HG03108 (cell line): ENCODE measurements at regions not wholly inside any gene's neighbourhood (a gene's known extent, or its start where the extent isn't known, plus 50 kb on each side); places are given as distances from the start of the nearest gene placed in this dataset.
"Not testable (repeated sequence)": the region's sequence is repeated elsewhere in the genome, so short reads cannot be mapped to it uniquely, and the experiment has no call there.

ENCODE experiments used
- ATAC-seq: cut with Tn5 transposase; IDR thresholded peaks from one replicate; pipeline ENCODE4 v1.9.1; 2021; ENCODE audit warnings: moderate library complexity; ENCODE audit not compliant: unreplicated experiment

DNA sequence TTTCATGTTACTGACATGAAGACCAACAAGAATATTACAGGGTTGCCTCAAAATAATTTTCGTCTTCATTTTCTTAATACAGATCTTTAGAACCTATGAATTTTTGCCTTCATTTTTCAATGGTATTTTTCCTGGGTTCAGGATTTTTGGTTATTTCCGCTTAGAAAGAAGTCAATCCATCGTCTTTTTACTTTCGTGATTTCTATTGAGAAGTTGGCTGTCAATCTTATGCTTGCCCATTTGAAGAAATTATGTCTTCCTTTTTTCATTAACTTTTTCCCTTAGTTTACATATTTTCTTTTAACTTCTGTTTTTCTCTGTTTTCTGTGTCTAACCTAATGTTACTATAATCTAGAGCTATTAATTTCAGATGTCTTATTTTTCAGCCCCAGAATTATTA lies 868.9 kb upstream of the SLC10A2 start:
- no peak for ATAC-seq

- ATAC-seq = no peak
These were observed 865.7 kb upstream of the SLC10A2 start for GRCh38 chr13:103931885-103932284.

- no peak for ATAC-seq
These were observed 865.2 kb upstream of the SLC10A2 start for GRCh38 chr13:103931331-103931845.

GRCh38 chr13:103926118-103926517 lies 859.9 kb upstream of the SLC10A2 start:
- no peak for ATAC-seq

GRCh38 chr13:103908911-103909310 lies 842.7 kb upstream of the SLC10A2 start:
- no peak for ATAC-seq

- ATAC-seq = no peak
These were observed 842.1 kb upstream of the SLC10A2 start for GRCh38 chr13:103908274-103908673.

DNA sequence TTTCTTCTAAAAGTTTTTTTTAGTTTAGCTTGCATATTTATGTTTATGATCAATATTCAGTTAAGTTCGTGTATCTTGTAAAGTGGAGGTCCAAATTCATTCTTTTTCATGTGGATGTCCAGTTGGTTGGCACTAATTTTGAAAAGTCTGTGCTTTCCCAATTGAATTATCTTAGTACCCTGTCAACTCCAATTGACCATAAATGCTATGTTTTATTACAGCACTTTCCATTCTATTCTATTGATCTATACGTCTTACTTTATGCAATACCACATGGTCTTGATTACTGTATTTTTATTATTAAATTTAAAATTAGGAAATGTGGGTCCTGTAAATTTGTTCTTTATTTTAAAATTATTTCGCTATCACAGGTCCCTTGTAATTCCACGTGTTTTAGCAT lies 837.6 kb upstream of the SLC10A2 start:
- no peak for ATAC-seq

GRCh38 chr13:103898481-103898880 lies 832.3 kb upstream of the SLC10A2 start:
- no peak for ATAC-seq

DNA sequence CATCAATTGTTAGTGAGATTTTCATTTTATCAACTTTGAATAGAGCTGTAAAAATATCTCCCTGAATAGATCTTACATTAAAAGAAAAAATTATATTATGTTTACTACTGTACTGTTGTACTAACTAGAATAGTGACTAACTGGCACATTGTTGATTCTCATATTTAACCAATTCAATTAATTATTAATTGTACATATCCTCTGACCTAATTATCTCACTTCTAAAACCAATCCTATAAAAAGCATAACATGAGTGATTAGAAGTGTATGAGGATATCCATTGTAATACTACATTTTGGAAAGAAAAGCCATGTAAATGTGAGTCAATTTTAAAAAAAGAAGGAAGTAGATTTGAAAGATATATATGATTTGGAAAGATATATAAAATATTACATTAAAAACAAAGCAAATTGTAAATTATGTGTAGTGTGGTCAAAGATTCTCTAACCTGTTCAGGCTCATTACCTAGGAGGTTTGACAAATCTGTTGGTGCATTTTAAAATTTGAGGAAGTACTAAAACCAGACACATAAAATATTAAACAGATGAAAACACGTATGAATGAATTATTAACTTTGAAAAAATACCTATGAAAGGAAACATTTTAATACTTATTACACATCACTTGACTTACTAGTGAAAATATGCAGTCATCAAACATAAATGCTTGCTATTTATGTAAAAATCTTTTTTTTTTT lies 829.8 kb upstream of the SLC10A2 start:
- ATAC-seq = no peak

DNA sequence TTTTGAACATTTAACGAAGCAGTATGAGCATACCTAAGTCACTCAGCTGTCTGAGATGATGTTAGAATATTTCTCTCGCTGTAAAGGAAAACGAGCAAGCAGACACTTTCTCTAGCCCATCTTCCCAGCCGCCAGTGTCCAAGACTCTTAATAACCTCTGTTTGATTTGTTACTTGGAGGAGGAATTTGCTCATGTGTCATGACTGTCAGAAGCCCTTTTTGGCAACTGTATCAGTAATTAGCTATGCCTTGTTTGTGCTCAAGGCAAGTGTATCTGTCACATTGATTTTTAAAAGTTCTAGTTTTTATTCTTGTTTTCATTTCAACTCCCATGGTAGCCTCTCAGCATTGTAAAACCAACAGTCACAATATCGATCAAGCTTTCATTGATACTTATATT lies 828.4 kb upstream of the SLC10A2 start:
- ATAC-seq = no peak

- ATAC-seq = no peak
These were observed 818.0 kb upstream of the SLC10A2 start for GRCh38 chr13:103884101-103884723.

- ATAC-seq = no peak
These were observed 817.5 kb upstream of the SLC10A2 start for GRCh38 chr13:103883698-103884097.

GRCh38 chr13:103883164-103883563 lies 816.9 kb upstream of the SLC10A2 start:
- no peak for ATAC-seq

DNA sequence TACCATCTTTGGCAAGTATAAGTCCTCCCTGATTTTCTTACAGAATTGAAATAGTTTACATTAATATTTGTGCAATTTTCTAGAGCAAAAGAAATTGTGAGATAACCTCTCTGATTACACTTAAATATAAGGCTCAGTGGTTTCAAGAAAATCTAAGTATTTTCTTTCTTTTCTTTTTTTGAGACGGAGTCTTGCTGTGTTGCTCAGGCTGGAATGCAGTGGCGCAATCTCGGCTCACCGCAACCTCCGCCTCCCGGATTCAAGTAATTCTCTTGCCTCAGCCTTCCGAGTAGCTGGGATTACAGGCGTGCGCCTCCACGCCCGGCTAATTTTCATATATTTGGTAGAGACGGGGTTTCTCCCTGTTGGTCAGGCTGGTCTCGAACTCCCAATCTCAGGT lies 813.9 kb upstream of the SLC10A2 start:
- ATAC-seq = not testable (repeated sequence)

- no peak for ATAC-seq
These were observed 812.8 kb upstream of the SLC10A2 start for GRCh38 chr13:103878891-103879605.

DNA sequence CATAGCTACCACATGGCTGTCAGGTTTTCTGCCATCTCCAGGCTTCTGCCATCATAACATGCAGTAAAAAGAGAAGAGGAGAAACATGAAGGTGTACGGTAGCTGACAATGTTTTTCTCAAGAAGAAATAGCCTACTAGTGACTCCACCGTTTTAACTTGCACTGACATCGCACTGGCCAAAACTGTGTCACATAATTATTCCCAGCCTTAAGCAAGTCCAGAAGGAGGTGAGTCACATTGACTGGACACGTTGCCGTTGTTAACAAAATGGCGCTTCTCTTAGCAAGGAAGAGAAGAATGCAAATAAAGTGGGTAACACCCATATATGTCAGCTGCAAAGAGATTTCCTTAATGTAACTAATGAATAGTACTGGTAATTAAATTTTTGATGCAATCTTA lies 810.4 kb upstream of the SLC10A2 start:
- no peak for ATAC-seq

- no peak for ATAC-seq
These were observed 807.5 kb upstream of the SLC10A2 start for GRCh38 chr13:103873725-103874124.

DNA sequence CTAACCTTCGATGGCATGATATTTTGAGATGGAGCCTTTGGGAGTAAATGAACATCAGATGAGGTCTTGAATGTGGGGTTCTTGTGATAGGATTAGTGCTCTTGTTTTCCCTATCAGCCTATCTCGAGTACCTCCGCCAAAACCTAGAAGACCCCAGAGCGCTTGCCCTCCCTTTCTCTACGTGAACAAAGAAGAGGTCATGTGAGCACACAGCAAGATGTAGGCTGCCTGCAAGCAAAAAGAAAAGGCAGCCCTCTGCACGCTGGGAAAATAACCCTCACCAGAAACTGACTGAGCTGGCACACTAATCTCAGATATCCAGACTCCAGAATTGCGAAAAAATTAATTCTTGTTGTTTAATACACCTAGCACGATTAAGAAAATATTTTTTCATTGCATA lies 799.8 kb upstream of the SLC10A2 start:
- no peak for ATAC-seq

- ATAC-seq = no peak
These were observed 796.3 kb upstream of the SLC10A2 start for GRCh38 chr13:103862525-103862924.

- ATAC-seq = no peak
These were observed 793.7 kb upstream of the SLC10A2 start for GRCh38 chr13:103859952-103860351.

- ATAC-seq = no peak
These were observed 785.8 kb upstream of the SLC10A2 start for GRCh38 chr13:103852036-103852435.

DNA sequence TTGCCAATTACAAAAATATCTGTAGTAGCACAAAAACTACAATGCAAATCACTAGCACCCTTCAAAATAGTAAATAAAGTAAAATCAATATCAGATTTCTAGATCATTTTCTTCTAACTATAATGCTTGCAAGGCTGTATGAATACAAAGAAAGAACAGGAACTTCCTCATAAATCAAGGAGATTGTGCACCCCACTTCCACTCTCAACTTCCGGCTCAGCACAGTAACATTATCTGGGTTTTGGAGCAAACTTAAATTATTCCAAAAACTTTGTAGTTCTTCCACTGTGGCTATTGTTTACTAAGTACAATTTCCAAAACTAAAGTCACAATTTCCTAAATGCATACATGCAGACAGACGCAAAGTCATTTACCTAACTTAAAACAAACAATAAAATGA lies 778.3 kb upstream of the SLC10A2 start:
- ATAC-seq = no peak
